A549 (cell line): ENCODE measurements at regions not wholly inside any gene's neighbourhood (a gene's known extent, or its start where the extent isn't known, plus 50 kb on each side); places are given as distances from the start of the nearest gene placed in this dataset.

ENCODE experiments used
- ATAC-seq, 2 experiments: fragments of 200-7000 bp in 1 of 2; fragments of >200 bp in 1 of 2; cut with Nextera tagmentation in 1 of 2; cut with Tn5 transposase in 1 of 2; 3 replicates each; pipeline versions ENCODE4 v1.8.0 to v1.9.1; 2018 to 2020; ENCODE audit warnings: mild to moderate bottlenecking in 1 of 2, moderate library complexity in 1 of 2
- CTCF ChIA-PET: fragments of 300-600 bp; sonication (Branson Sonifier 250); formaldehyde crosslinking; extraction: SDS; loops from one replicate; lab custom pipeline; 2021; ENCODE audit warnings: antibody characterized with exemption, inconsistent platforms; lab: Yijun Ruan, JAX
- POLR2A ChIA-PET: fragments of 350-600 bp; formaldehyde crosslinking; extraction: SDS; loops from one replicate; lab custom pipeline; 2021; ENCODE audit warnings: antibody characterized with exemption, inconsistent platforms; lab: Yijun Ruan, JAX
- DNase-seq, 2 experiments: peaks; one replicate each; pipeline versions ENCODE4 v3.0.0 to v3.0.0-alpha.2; 2011 to 2016; ENCODE audit warnings: low read depth in 1 of 2, low spot score in 1 of 2
- FAIRE-seq: peaks from 2 replicates; lab custom pipeline; 2011; peaks lifted over from hg19 to GRCh38; lab: Jason Lieb, UNC
- H3K27ac ChIP-seq, 2 experiments: fragments of >200 bp; sonication (Bioruptor Twin); formaldehyde crosslinking; 3 replicates each; pipeline ENCODE4 v1.5.1; 2016 to 2017
- H3K4me1 ChIP-seq: fragments of >200 bp; sonication (Bioruptor Twin); formaldehyde crosslinking; 3 replicates; pipeline ENCODE4 v1.6.1; 2016
- H3K4me2 ChIP-seq: fragments of >200 bp; sonication (Bioruptor Twin); formaldehyde crosslinking; 3 replicates; pipeline ENCODE4 v1.6.1; 2016
- H3K4me3 ChIP-seq: fragments of >200 bp; sonication (Bioruptor Twin); formaldehyde crosslinking; 3 replicates; pipeline ENCODE4 v1.5.1; 2016
- H3K9me3 ChIP-seq: fragments of >200 bp; sonication (Bioruptor Twin); formaldehyde crosslinking; 3 replicates; pipeline ENCODE4 v1.6.1; 2016
- BHLHE40 ChIP-seq: IDR thresholded peaks from 2 replicates; pipeline ENCODE4 v1.6.1; 2012; ENCODE audit warnings: low read depth, low read length, inconsistent platforms
- CBX8 ChIP-seq: fragments of 200-600 bp; sonication (generic); IDR thresholded peaks from 2 replicates; pipeline ENCODE4 v1.6.1; 2016
- CHD2 ChIP-seq: fragments of 150-350 bp; IDR thresholded peaks from 2 replicates; pipeline ENCODE4 v1.6.1; 2014; ENCODE audit warnings: low read length; ENCODE audit not compliant: partially characterized antibody
- EP300 ChIP-seq, 2 experiments: fragments of >200 bp; sonication (Bioruptor Twin); formaldehyde crosslinking; IDR thresholded peaks; 2 replicates in 1 of 2; 3 replicates in 1 of 2; pipeline ENCODE4 v1.6.1; 2016 to 2017
- FOSB ChIP-seq: fragments of 250-450 bp; sonication (Bioruptor Pico); IDR thresholded peaks from 2 replicates; pipeline ENCODE4 v1.5.0; 2020; ENCODE audit warnings: mild to moderate bottlenecking, moderate library complexity
- FOXS1 ChIP-seq: fragments of 250-450 bp; sonication (Bioruptor Pico); IDR thresholded peaks from 2 replicates; pipeline ENCODE4 v1.5.0; 2020; ENCODE audit warnings: mild to moderate bottlenecking, moderate library complexity
- HDAC2 ChIP-seq: fragments of 200-600 bp; sonication (generic); IDR thresholded peaks from 2 replicates; pipeline ENCODE4 v1.6.1; 2016
- HOXA7 ChIP-seq: fragments of 250-450 bp; sonication (Bioruptor Pico); IDR thresholded peaks from 2 replicates; pipeline ENCODE4 v1.5.0; 2020; ENCODE audit warnings: mild to moderate bottlenecking, moderate library complexity
- HOXB13 ChIP-seq: fragments of 250-450 bp; sonication (Bioruptor Pico); IDR thresholded peaks from 2 replicates; pipeline ENCODE4 v1.5.0; 2020; ENCODE audit warnings: low read depth, mild to moderate bottlenecking, moderate library complexity
- HOXB5 ChIP-seq: fragments of 250-450 bp; sonication (Bioruptor Pico); IDR thresholded peaks from 2 replicates; pipeline ENCODE4 v1.5.0; 2020; ENCODE audit warnings: mild to moderate bottlenecking, moderate library complexity
- JUN ChIP-seq, 2 experiments: fragments of >200 bp; sonication (Bioruptor Twin); formaldehyde crosslinking; IDR thresholded peaks; 2 replicates in 1 of 2; 3 replicates in 1 of 2; pipeline ENCODE4 v1.6.1; 2016 to 2017
- JUNB ChIP-seq: fragments of >200 bp; sonication (Bioruptor Twin); formaldehyde crosslinking; IDR thresholded peaks from 2 replicates; pipeline ENCODE4 v1.6.1; 2016
- KDM1A ChIP-seq: fragments of 200-600 bp; sonication (generic); IDR thresholded peaks from 2 replicates; pipeline ENCODE4 v1.6.1; 2016; ENCODE audit warnings: low read depth, mild to moderate bottlenecking
- MAFK ChIP-seq: fragments of 450-650 bp; IDR thresholded peaks from 2 replicates; pipeline ENCODE4 v1.6.1; 2014; ENCODE audit not compliant: partially characterized antibody
- MAZ ChIP-seq: fragments of 150-350 bp; IDR thresholded peaks from 2 replicates; pipeline ENCODE4 v1.6.1; 2014; ENCODE audit warnings: antibody characterized with exemption, low read depth, low read length, borderline replicate concordance
- MYC ChIP-seq: IDR thresholded peaks from 2 replicates; pipeline ENCODE4 v1.6.1; 2012; ENCODE audit warnings: mild to moderate bottlenecking, inconsistent platforms, low read length, improper control_type of control experiment, borderline replicate concordance
- NPAS2 ChIP-seq: fragments of 250-450 bp; sonication (Bioruptor Pico); IDR thresholded peaks from 2 replicates; pipeline ENCODE4 v1.8.0; 2022; ENCODE audit warnings: mild to moderate bottlenecking, moderate library complexity, borderline replicate concordance
- NR3C1 ChIP-seq: fragments of >200 bp; sonication (Bioruptor Twin); formaldehyde crosslinking; IDR thresholded peaks from 3 replicates; pipeline ENCODE4 v1.6.1; 2017
- PBX3 ChIP-seq: IDR thresholded peaks from 2 replicates; pipeline ENCODE4 v1.6.1; 2012
- PHF8 ChIP-seq: fragments of 200-600 bp; sonication (generic); IDR thresholded peaks from 2 replicates; pipeline ENCODE4 v1.6.1; 2016; ENCODE audit warnings: low read depth, mild to moderate bottlenecking, antibody characterized with exemption, moderate library complexity, borderline replicate concordance
- POLR2A ChIP-seq: IDR thresholded peaks from 2 replicates; pipeline ENCODE4 v1.6.1; 2012; ENCODE audit warnings: mild to moderate bottlenecking, low read length
- RARB ChIP-seq: fragments of 250-450 bp; sonication (Bioruptor Pico); IDR thresholded peaks from 2 replicates; pipeline ENCODE4 v1.8.0; 2021; ENCODE audit warnings: mild to moderate bottlenecking, moderate library complexity
- RCOR1 ChIP-seq: fragments of 150-350 bp; IDR thresholded peaks from 2 replicates; pipeline ENCODE4 v1.6.1; 2014; ENCODE audit warnings: antibody characterized with exemption, low read length, low read depth
- SMC3 ChIP-seq: fragments of >200 bp; sonication (Bioruptor Twin); formaldehyde crosslinking; IDR thresholded peaks from 3 replicates; pipeline ENCODE4 v1.6.1; 2018; ENCODE audit warnings: inconsistent platforms
- SREBF2 ChIP-seq: fragments of 450-650 bp; IDR thresholded peaks from 2 replicates; pipeline ENCODE4 v1.6.1; 2014; ENCODE audit warnings: mild to moderate bottlenecking, moderate library complexity
- USF2 ChIP-seq: fragments of 450-650 bp; IDR thresholded peaks from 2 replicates; pipeline ENCODE4 v1.6.1; 2014; ENCODE audit warnings: antibody characterized with exemption
- ZNF302 ChIP-seq: fragments of 250-450 bp; sonication (Bioruptor Pico); IDR thresholded peaks from 2 replicates; pipeline ENCODE4 v1.9.0; 2021; ENCODE audit warnings: inconsistent platforms, mild to moderate bottlenecking, moderate library complexity
- ZSCAN20 ChIP-seq: fragments of 250-450 bp; sonication (Bioruptor Pico); IDR thresholded peaks from 2 replicates; pipeline ENCODE4 v1.8.0; 2022; ENCODE audit warnings: mild to moderate bottlenecking, moderate library complexity
- WGBS: methylation state at CpG from one replicate; pipeline ENCODE4 v1.1.6; 2017; ENCODE audit errors: missing lambda C conversion rate; 5-methylcytosine and 5-hydroxymethylcytosine counted together

GRCh38 chr13:84745051-84745551 lies 862.8 kb upstream of the SLITRK1 start:
- 12% methylated on average over 5 of the region's 5 CpGs for WGBS
- no peak for DNase-seq
- CTCF ChIA-PET: no interaction called here
- no peak for ATAC-seq
- POLR2A ChIA-PET: no interaction called here
- Histone ChIP-seq H3K4me1 (no peaks in the 10 kb centered on the region), H3K27ac (no peak overlapping the region), H3K4me3 (no peak overlapping the region)
- TF ChIP-seq ZNF302 (no peak), CBX8 (no peak), SMC3 (no peak), HOXA7 (CRISPR knock-in tag) (no peak), SREBF2 (no peak), HOXB13 (CRISPR knock-in tag) (no peak), BHLHE40 (no peak), NPAS2 (CRISPR knock-in tag) (no peak), JUN (IDR thresholded peaks at IDR 0.05) (no peak), NR3C1 (no peak), USF2 (no peak)
- TF ChIP-seq, all 56 proteins: peak for 0
- FAIRE-seq: no peak
- Histone ChIP-seq H3K4me2 (no peak overlapping the region), H3K9me3 (no peaks in the 10 kb centered on the region)

GRCh38 chr13:84744203-84744602 lies 861.9 kb upstream of the SLITRK1 start:
- Histone ChIP-seq H3K9me3 (no peaks in the 10 kb centered on the region), H3K4me1 (no peaks in the 10 kb centered on the region), H3K4me3 (no peak overlapping the region), H3K27ac (no peak overlapping the region), H3K4me2 (no peak overlapping the region)
- 17% methylated on average over 1 of the region's 1 CpG for WGBS
- no peak for FAIRE-seq
- TF ChIP-seq EP300 (IDR thresholded peaks at IDR 0.05): no peak
- no peak for DNase-seq
- ChIA-PET POLR2A (no interaction called here), CTCF (no interaction called here)
- ATAC-seq: no peak

- Histone ChIP-seq H3K4me2 (no peak overlapping the region), H3K4me3 (no peak overlapping the region), H3K4me1 (no peaks in the 10 kb centered on the region), H3K9me3 (no peaks in the 10 kb centered on the region), H3K27ac (no peak overlapping the region)
- ChIA-PET CTCF (no interaction called here), POLR2A (no interaction called here)
- no peak for FAIRE-seq
- ATAC-seq: no peak
- TF ChIP-seq MAFK: no peak
- TF ChIP-seq MAZ: no peak
- TF ChIP-seq PBX3: no peak
- no peak for TF ChIP-seq RCOR1
- TF ChIP-seq HOXB13 (CRISPR knock-in tag): no peak
- no peak for TF ChIP-seq POLR2A
- TF ChIP-seq CHD2: no peak
- TF ChIP-seq EP300 (IDR thresholded peaks at IDR 0.05): no peak
- no peak for TF ChIP-seq FOSB
- TF ChIP-seq JUNB: no peak
- no peak for TF ChIP-seq MYC
- TF ChIP-seq HDAC2: no peak
- TF ChIP-seq PHF8: no peak
- TF ChIP-seq ZSCAN20 (CRISPR knock-in tag): no peak
- TF ChIP-seq KDM1A: no peak
- TF ChIP-seq RARB (CRISPR knock-in tag): no peak
- no peak for TF ChIP-seq HOXB5 (CRISPR knock-in tag)
- no peak for TF ChIP-seq FOXS1 (CRISPR knock-in tag)
- no peak for DNase-seq
Measured at GRCh38 chr13:84741253-84741652, 859.0 kb upstream of the SLITRK1 start.
